Neuronal stem cell (in vitro differentiated cells): ENCODE measurements at regions not wholly inside any gene's neighbourhood (a gene's known extent, or its start where the extent isn't known, plus 50 kb on each side); places are given as distances from the start of the nearest gene placed in this dataset.
A peak's percentile ranks its signal among the peaks of the same experiment; 100 is the strongest.

Experiments
- DNase-seq: peaks from one replicate; pipeline ENCODE4 v3.0.0-alpha.2; 2013; ENCODE audit warnings: low spot score
- H2AFZ ChIP-seq: one replicate; pipeline ENCODE4 v1.6.1; 2013; ENCODE audit warnings: mild to moderate bottlenecking, low read length, inconsistent platforms
- H2AK5ac ChIP-seq: 2 replicates; pipeline ENCODE4 v1.6.1; 2013; ENCODE audit warnings: low read depth, mild to moderate bottlenecking, inconsistent platforms, low read length, moderate library complexity, mixed read lengths
- H2BK120ac ChIP-seq: 2 replicates; pipeline ENCODE4 v1.6.1; 2013; ENCODE audit warnings: low read depth, mild to moderate bottlenecking, inconsistent platforms, low read length, moderate library complexity, mixed read lengths
- H2BK12ac ChIP-seq: one replicate; pipeline ENCODE4 v1.6.1; 2013; ENCODE audit warnings: low read length, inconsistent platforms
- H2BK15ac ChIP-seq: 2 replicates; pipeline ENCODE4 v1.6.1; 2013; ENCODE audit warnings: mild to moderate bottlenecking, low read length, inconsistent platforms, mixed read lengths
- H2BK5ac ChIP-seq: one replicate; pipeline ENCODE4 v1.6.1; 2013; ENCODE audit warnings: inconsistent platforms, mild to moderate bottlenecking, low read length, moderate library complexity
- H3K14ac ChIP-seq: one replicate; pipeline ENCODE4 v1.6.1; 2013; ENCODE audit warnings: low read length, inconsistent platforms
- H3K18ac ChIP-seq: 2 replicates; pipeline ENCODE4 v1.6.1; 2013; ENCODE audit warnings: low read length, inconsistent platforms
- H3K23ac ChIP-seq: 2 replicates; pipeline ENCODE4 v1.6.1; 2013; ENCODE audit warnings: low read depth, mild to moderate bottlenecking, mixed read lengths, low read length, inconsistent platforms; ENCODE audit not compliant: poor library complexity
- H3K27ac ChIP-seq: replicated peaks from 3 replicates; pipeline ENCODE4 v1.5.1; 2013; ENCODE audit warnings: low read length, inconsistent platforms
- H3K27me3 ChIP-seq, 3 experiments: 2 replicates each; pipeline ENCODE4 v1.6.1; 2013; ENCODE audit warnings: low read length in 3 of 3, mild to moderate bottlenecking in 2 of 3, inconsistent platforms in 1 of 3, low read depth in 1 of 3, mixed read lengths in 1 of 3, moderate library complexity in 1 of 3; ENCODE audit not compliant: control insufficient read depth in 3 of 3, insufficient read depth in 3 of 3
- H3K36me3 ChIP-seq, 2 donors: replicated peaks in 1 of 2; 2 replicates each; pipeline ENCODE4 v1.6.1; 2013; ENCODE audit warnings: low read length in 2 of 2; ENCODE audit not compliant: control insufficient read depth in 2 of 2, insufficient read depth in 2 of 2
- H3K4ac ChIP-seq: 2 replicates; pipeline ENCODE4 v1.6.1; 2013; ENCODE audit warnings: inconsistent platforms, mild to moderate bottlenecking, low read length, moderate library complexity
- H3K4me1 ChIP-seq, 2 donors: 1 replicate in 1 of 2; 2 replicates in 1 of 2; pipeline ENCODE4 v1.6.1; 2013; ENCODE audit warnings: low read length in 2 of 2, low read depth in 1 of 2; ENCODE audit not compliant: control insufficient read depth in 2 of 2, insufficient read depth in 1 of 2
- H3K4me2 ChIP-seq: one replicate; pipeline ENCODE4 v1.6.1; 2013; ENCODE audit warnings: mild to moderate bottlenecking, low read length, inconsistent platforms; ENCODE audit not compliant: insufficient read depth, poor library complexity, severe bottlenecking
- H3K4me3 ChIP-seq, 2 donors: 2 replicates each; pipeline ENCODE4 v1.5.1; 2013; ENCODE audit warnings: low read length in 2 of 2, mild to moderate bottlenecking in 2 of 2, inconsistent platforms in 1 of 2, moderate library complexity in 1 of 2
- H3K79me1 ChIP-seq: one replicate; pipeline ENCODE4 v1.6.1; 2013; ENCODE audit warnings: low read depth, mild to moderate bottlenecking, inconsistent platforms, low read length, moderate library complexity
- H3K9ac ChIP-seq: one replicate; pipeline ENCODE4 v1.6.1; 2013; ENCODE audit warnings: mild to moderate bottlenecking, low read depth, low read length, inconsistent platforms; ENCODE audit not compliant: poor library complexity
- H3K9me3 ChIP-seq, 2 donors: replicated peaks in 1 of 2; 2 replicates each; pipeline versions ENCODE3 to v1.6.1; 2013; ENCODE audit warnings: low read length in 2 of 2, mild to moderate bottlenecking in 2 of 2, inconsistent platforms in 1 of 2, low read depth in 1 of 2, mixed read lengths in 1 of 2, moderate library complexity in 1 of 2; ENCODE audit not compliant: control insufficient read depth in 2 of 2, insufficient read depth in 1 of 2
- H4K8ac ChIP-seq: one replicate; pipeline ENCODE4 v1.6.1; 2013; ENCODE audit warnings: low read depth, mild to moderate bottlenecking, inconsistent platforms, low read length, moderate library complexity
- H4K91ac ChIP-seq: one replicate; pipeline ENCODE4 v1.6.1; 2013; ENCODE audit warnings: low read length, low read depth, mild to moderate bottlenecking, inconsistent platforms; ENCODE audit not compliant: poor library complexity
- WGBS, 2 donors: extraction: QIAGEN DNeasy Blood & Tissue Kit; methylation state at CpG; one replicate each; pipeline ENCODE4 v1.1.7; 2013; ENCODE audit warnings: missing lambda C conversion rate in 2 of 2, mixed read lengths in 1 of 2; ENCODE audit not compliant: insufficient read length in 2 of 2, insufficient replicate concordance in 1 of 2; ENCODE audit errors: extremely low coverage in 2 of 2; 5-methylcytosine and 5-hydroxymethylcytosine counted together

- Histone ChIP-seq H3K9me3 (no peaks in the 10 kb centered on the region), H3K4me1 (peaks cover 0 to 2% of the 10 kb centered on the region in 2 donors), H3K36me3 (no peaks in the 10 kb centered on the region), H3K4me2 (no peak overlapping the region), H3K14ac (no peak overlapping the region), H2AK5ac (no peak overlapping the region), H4K91ac (no peak overlapping the region), H3K18ac (no peak overlapping the region), H2AFZ (no peak overlapping the region), H3K27ac (no peak overlapping the region), H3K4ac (no peak overlapping the region), H2BK120ac (no peak overlapping the region), H3K9ac (no peak overlapping the region), H3K23ac (no peak overlapping the region), H4K8ac (no peak overlapping the region), H3K79me1 (no peaks in the 10 kb centered on the region), H3K27me3 (no peaks in the 10 kb centered on the region), H2BK5ac (no peak overlapping the region), H2BK15ac (no peak overlapping the region), H2BK12ac (no peak overlapping the region), H3K4me3 (no peak overlapping the region)
- DNase-seq, result no peak
- no CpG with 5 or more reads among the region's 1 CpG for WGBS, 2 donors
These were observed 499.0 kb downstream of the PDGFC start for GRCh38 chr4:156472624-156473023.

- Histone ChIP-seq H3K14ac (no peak overlapping the region), H3K4ac (no peak overlapping the region), H2BK120ac (no peak overlapping the region), H3K4me3 (no peak overlapping the region), H3K27ac (no peak overlapping the region), H3K9ac (peak overlapping the region; percentile 2), H2BK12ac (no peak overlapping the region), H2AFZ (no peak overlapping the region), H3K27me3 (no peaks in the 10 kb centered on the region), H2BK5ac (no peak overlapping the region), H2AK5ac (no peak overlapping the region), H4K91ac (no peak overlapping the region), H3K18ac (no peak overlapping the region), H3K4me1 (peaks cover 0 to 2% of the 10 kb centered on the region in 2 donors), H4K8ac (no peak overlapping the region), H3K36me3 (peaks cover 0 to 2% of the 10 kb centered on the region in 2 donors), H3K23ac (no peak overlapping the region), H3K9me3 (peaks cover 0 to 2% of the 10 kb centered on the region in 2 donors), H2BK15ac (no peak overlapping the region), H3K79me1 (no peaks in the 10 kb centered on the region), H3K4me2 (no peak overlapping the region)
- no peak for DNase-seq
- no CpG with 5 or more reads among the region's 5 CpGs for WGBS, 2 donors
These were observed 505.9 kb upstream of the CTSO start for GRCh38 chr4:156459584-156459983.

- Histone ChIP-seq H3K4ac (no peak overlapping the region), H2AFZ (no peak overlapping the region), H3K4me3 (no peak overlapping the region), H2BK15ac (no peak overlapping the region), H3K27ac (no peak overlapping the region), H3K27me3 (no peaks in the 10 kb centered on the region), H2BK120ac (no peak overlapping the region), H3K79me1 (no peaks in the 10 kb centered on the region), H2BK12ac (no peak overlapping the region), H3K9me3 (peaks cover 0 to 2% of the 10 kb centered on the region in 2 donors), H2BK5ac (no peak overlapping the region), H2AK5ac (no peak overlapping the region), H4K8ac (no peak overlapping the region), H3K4me2 (no peak overlapping the region), H3K4me1 (peaks cover 0 to 2% of the 10 kb centered on the region in 2 donors), H3K14ac (no peak overlapping the region), H3K9ac (no peak overlapping the region), H3K36me3 (peaks cover 0 to 2% of the 10 kb centered on the region in 2 donors), H4K91ac (no peak overlapping the region), H3K18ac (no peak overlapping the region), H3K23ac (no peak overlapping the region)
- no CpG with 5 or more reads among the region's 2 CpGs for WGBS, 2 donors
- DNase-seq, result no peak
These were observed 503.2 kb upstream of the CTSO start for GRCh38 chr4:156456830-156457229.

GRCh38 chr4:156443488-156443887 is 489.8 kb upstream of the CTSO start:
- no peak overlapping the region for H2AK5ac ChIP-seq
- no peak overlapping the region for H3K4me2 ChIP-seq
- H3K14ac ChIP-seq, result no peak overlapping the region
- H3K4me1 ChIP-seq, result no peaks in the 10 kb centered on the region
- no peak overlapping the region for H2BK5ac ChIP-seq
- H3K9me3 ChIP-seq, result no peaks in the 10 kb centered on the region
- H3K27me3 ChIP-seq, result no peaks in the 10 kb centered on the region
- no peak overlapping the region for H3K27ac ChIP-seq
- no peak overlapping the region for H2AFZ ChIP-seq
- no peak overlapping the region for H3K18ac ChIP-seq
- no peak overlapping the region for H4K8ac ChIP-seq
- no peaks in the 10 kb centered on the region for H3K79me1 ChIP-seq
- H2BK12ac ChIP-seq, result no peak overlapping the region
- no peak overlapping the region for H4K91ac ChIP-seq
- H3K36me3 ChIP-seq, result no peaks in the 10 kb centered on the region
- no peak overlapping the region for H3K4me3 ChIP-seq
- DNase-seq, result no peak
- H3K4ac ChIP-seq, result no peak overlapping the region
- H2BK120ac ChIP-seq, result no peak overlapping the region
- H2BK15ac ChIP-seq, result no peak overlapping the region
- no peak overlapping the region for H3K9ac ChIP-seq
- no peak overlapping the region for H3K23ac ChIP-seq
- WGBS, 2 donors, result no CpG with 5 or more reads among the region's 10 CpGs
